GM21786 (cell line): ENCODE measurements at regions not wholly inside any gene's neighbourhood (a gene's known extent, or its start where the extent isn't known, plus 50 kb on each side); places are given as distances from the start of the nearest gene placed in this dataset.

Source experiments
- ATAC-seq: cut with Tn5 transposase; IDR thresholded peaks from one replicate; pipeline ENCODE4 v1.9.1; 2021; ENCODE audit not compliant: unreplicated experiment

- ATAC-seq = no peak
These were observed 178.5 kb downstream of the GLI2 start for GRCh38 chr2:120913972-120914838.

- no peak for ATAC-seq
These were observed 179.3 kb downstream of the GLI2 start for GRCh38 chr2:120914839-120915521.

GRCh38 chr2:120915670-120916069 is 180.0 kb downstream of the GLI2 start:
- no peak for ATAC-seq

GRCh38 chr2:120916446-120916845 is 180.8 kb downstream of the GLI2 start:
- no peak for ATAC-seq

- ATAC-seq = no peak
These were observed 182.2 kb downstream of the GLI2 start for GRCh38 chr2:120917886-120918285.

GRCh38 chr2:120919216-120919615 is 183.5 kb downstream of the GLI2 start:
- no peak for ATAC-seq

GRCh38 chr2:120919771-120920453 is 184.2 kb downstream of the GLI2 start:
- no peak for ATAC-seq

- no peak for ATAC-seq
These were observed 184.9 kb downstream of the GLI2 start for GRCh38 chr2:120920454-120921148.

GRCh38 chr2:120921457-120921856 is 185.8 kb downstream of the GLI2 start:
- ATAC-seq = no peak

- no peak for ATAC-seq
These were observed 187.1 kb downstream of the GLI2 start for GRCh38 chr2:120922571-120923332.

- ATAC-seq = no peak
These were observed 187.8 kb downstream of the GLI2 start for GRCh38 chr2:120923426-120923825.

- no peak for ATAC-seq
These were observed 189.3 kb downstream of the GLI2 start for GRCh38 chr2:120924924-120925323.

- no peak for ATAC-seq
These were observed 191.0 kb downstream of the GLI2 start for GRCh38 chr2:120926463-120927264.

- ATAC-seq = no peak
These were observed 191.6 kb downstream of the GLI2 start for GRCh38 chr2:120927265-120927628.

- ATAC-seq = no peak
These were observed 194.2 kb downstream of the GLI2 start for GRCh38 chr2:120929829-120930228.

GRCh38 chr2:120930236-120930635 is 194.6 kb downstream of the GLI2 start:
- ATAC-seq = no peak

GRCh38 chr2:120930864-120931263 is 195.2 kb downstream of the GLI2 start:
- ATAC-seq = no peak

GRCh38 chr2:120932472-120932871 is 196.8 kb downstream of the GLI2 start:
- ATAC-seq = no peak

- ATAC-seq = no peak
These were observed 197.2 kb downstream of the GLI2 start for GRCh38 chr2:120932881-120933280.
